DOHH2 (cell line): ENCODE measurements at regions not wholly inside any gene's neighbourhood (a gene's known extent, or its start where the extent isn't known, plus 50 kb on each side); places are given as distances from the start of the nearest gene placed in this dataset.

Experiments used
- H3F3A ChIP-seq: fragments of 200-600 bp; sonication (generic), shearing (Covaris generic); 2 replicates; pipeline ENCODE4 v1.6.0; 2016; ENCODE audit warnings: antibody characterized with exemption, mild to moderate bottlenecking; ENCODE audit not compliant: control insufficient read depth, insufficient read depth
- H3K27ac ChIP-seq: fragments of 200-600 bp; sonication (generic); 2 replicates; pipeline ENCODE4 v1.5.1; 2014; ENCODE audit warnings: low read depth, mild to moderate bottlenecking, low read length, moderate library complexity
- H3K27me3 ChIP-seq: fragments of 200-600 bp; sonication (generic); 2 replicates; pipeline ENCODE4 v1.6.1; 2014; ENCODE audit warnings: mild to moderate bottlenecking, low read length, mixed read lengths; ENCODE audit not compliant: control insufficient read depth
- H3K36me3 ChIP-seq: fragments of 200-600 bp; sonication (generic); 2 replicates; pipeline ENCODE4 v1.6.1; 2014; ENCODE audit warnings: mild to moderate bottlenecking, low read length, moderate library complexity, mixed read lengths; ENCODE audit not compliant: control insufficient read depth
- H3K4me1 ChIP-seq: fragments of 200-600 bp; sonication (generic); 2 replicates; pipeline ENCODE4 v1.6.1; 2014; ENCODE audit warnings: mild to moderate bottlenecking, low read length, mixed read lengths; ENCODE audit not compliant: control insufficient read depth
- H3K4me2 ChIP-seq: fragments of 200-600 bp; sonication (generic); 2 replicates; pipeline ENCODE4 v1.6.0; 2014; ENCODE audit warnings: mild to moderate bottlenecking, low read length, moderate library complexity
- H3K4me3 ChIP-seq: fragments of 200-600 bp; sonication (generic); 2 replicates; pipeline ENCODE4 v1.5.1; 2014; ENCODE audit warnings: mild to moderate bottlenecking, low read length, mixed read lengths
- H3K79me2 ChIP-seq: fragments of 200-600 bp; sonication (generic); 2 replicates; pipeline ENCODE4 v1.6.1; 2014; ENCODE audit warnings: mild to moderate bottlenecking, low read length, mixed read lengths; ENCODE audit not compliant: control insufficient read depth
- H3K9me2 ChIP-seq: fragments of 200-600 bp; sonication (generic); replicated peaks from 2 replicates; pipeline ENCODE4 v1.6.1; 2014; ENCODE audit warnings: mild to moderate bottlenecking, low read length, mixed read lengths; ENCODE audit not compliant: control insufficient read depth
- H3K9me3 ChIP-seq: fragments of 200-600 bp; sonication (generic); 2 replicates; pipeline ENCODE4 v1.6.1; 2014; ENCODE audit warnings: antibody characterized with exemption, low read length, mixed read lengths; ENCODE audit not compliant: control insufficient read depth, insufficient read depth
- H4K20me1 ChIP-seq: fragments of 200-600 bp; sonication (generic); 2 replicates; pipeline ENCODE4 v1.6.0; 2014; ENCODE audit warnings: low read depth, mild to moderate bottlenecking, antibody characterized with exemption, low read length, moderate library complexity; ENCODE audit not compliant: control insufficient read depth, insufficient read depth
- EZH2phosphoT487 ChIP-seq: fragments of 200-600 bp; sonication (generic); IDR thresholded peaks from 2 replicates; pipeline ENCODE4 v1.6.1; 2017; ENCODE audit warnings: borderline replicate concordance, mild to moderate bottlenecking, antibody characterized with exemption, low read length, moderate library complexity, mixed read lengths
- TF ChIP-seq, protein P1 (sequence below): fragments of 200-600 bp; sonication (generic); IDR thresholded peaks from one replicate; pipeline ENCODE4 v1.5.1; 2014; ENCODE audit warnings: antibody characterized with exemption, mild to moderate bottlenecking, low read depth, low read length; ENCODE audit not compliant: poor library complexity, severe bottlenecking

GRCh38 chr1:87918398-87918797, 589.7 kb downstream of the LMO4 start:
- H3K9me2 ChIP-seq, result no peaks in the 10 kb centered on the region
- H3K27me3 ChIP-seq, result no peaks in the 10 kb centered on the region
- no peak overlapping the region for H3K4me3 ChIP-seq
- H4K20me1 ChIP-seq, result no peaks in the 10 kb centered on the region
- H3K36me3 ChIP-seq, result no peaks in the 10 kb centered on the region
- H3K4me1 ChIP-seq, result no peaks in the 10 kb centered on the region
- no peaks in the 10 kb centered on the region for H3K9me3 ChIP-seq
- H3K27ac ChIP-seq, result no peak overlapping the region
- H3K4me2 ChIP-seq, result no peak overlapping the region
- no peaks in the 10 kb centered on the region for H3F3A ChIP-seq
- no peak for TF ChIP-seq EZH2phosphoT487
- TF ChIP-seq, protein P1, sequence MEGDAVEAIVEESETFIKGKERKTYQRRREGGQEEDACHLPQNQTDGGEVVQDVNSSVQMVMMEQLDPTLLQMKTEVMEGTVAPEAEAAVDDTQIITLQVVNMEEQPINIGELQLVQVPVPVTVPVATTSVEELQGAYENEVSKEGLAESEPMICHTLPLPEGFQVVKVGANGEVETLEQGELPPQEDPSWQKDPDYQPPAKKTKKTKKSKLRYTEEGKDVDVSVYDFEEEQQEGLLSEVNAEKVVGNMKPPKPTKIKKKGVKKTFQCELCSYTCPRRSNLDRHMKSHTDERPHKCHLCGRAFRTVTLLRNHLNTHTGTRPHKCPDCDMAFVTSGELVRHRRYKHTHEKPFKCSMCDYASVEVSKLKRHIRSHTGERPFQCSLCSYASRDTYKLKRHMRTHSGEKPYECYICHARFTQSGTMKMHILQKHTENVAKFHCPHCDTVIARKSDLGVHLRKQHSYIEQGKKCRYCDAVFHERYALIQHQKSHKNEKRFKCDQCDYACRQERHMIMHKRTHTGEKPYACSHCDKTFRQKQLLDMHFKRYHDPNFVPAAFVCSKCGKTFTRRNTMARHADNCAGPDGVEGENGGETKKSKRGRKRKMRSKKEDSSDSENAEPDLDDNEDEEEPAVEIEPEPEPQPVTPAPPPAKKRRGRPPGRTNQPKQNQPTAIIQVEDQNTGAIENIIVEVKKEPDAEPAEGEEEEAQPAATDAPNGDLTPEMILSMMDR, result no peak
- no peaks in the 10 kb centered on the region for H3K79me2 ChIP-seq

- H3K4me3 ChIP-seq, result no peak overlapping the region
- TF ChIP-seq, protein P1, result no peak
- no peaks in the 10 kb centered on the region for H3K79me2 ChIP-seq
- H3F3A ChIP-seq, result no peaks in the 10 kb centered on the region
- H4K20me1 ChIP-seq, result no peaks in the 10 kb centered on the region
- no peaks in the 10 kb centered on the region for H3K36me3 ChIP-seq
- no peaks in the 10 kb centered on the region for H3K9me2 ChIP-seq
- no peak overlapping the region for H3K4me2 ChIP-seq
- no peaks in the 10 kb centered on the region for H3K27me3 ChIP-seq
- no peaks in the 10 kb centered on the region for H3K9me3 ChIP-seq
- no peak overlapping the region for H3K27ac ChIP-seq
- no peaks in the 10 kb centered on the region for H3K4me1 ChIP-seq
These were observed 594.2 kb downstream of the LMO4 start for GRCh38 chr1:87922885-87923284.

GRCh38 chr1:87926131-87926830, 597.6 kb downstream of the LMO4 start:
- Histone ChIP-seq H3K36me3 (no peaks in the 10 kb centered on the region), H3K4me3 (no peak overlapping the region), H4K20me1 (no peaks in the 10 kb centered on the region), H3K4me1 (no peaks in the 10 kb centered on the region), H3K79me2 (no peaks in the 10 kb centered on the region), H3K4me2 (no peak overlapping the region), H3K9me3 (peaks cover 6% of the 10 kb centered on the region; the same call in 1 of the 2 replicates), H3K9me2 (no peaks in the 10 kb centered on the region), H3K27me3 (no peaks in the 10 kb centered on the region), H3F3A (no peaks in the 10 kb centered on the region), H3K27ac (no peak overlapping the region)
- no peak for TF ChIP-seq EZH2phosphoT487
- TF ChIP-seq, protein P1, result no peak
